Astrocyte (in vitro differentiated cells and primary cell): ENCODE measurements at regions not wholly inside any gene's neighbourhood (a gene's known extent, or its start where the extent isn't known, plus 50 kb on each side); places are given as distances from the start of the nearest gene placed in this dataset.

Experiments
- DNase-seq: peaks from one replicate; pipeline ENCODE4 v3.0.0-alpha.2; 2010; ENCODE audit warnings: low read depth
- FAIRE-seq: peaks from 2 replicates; lab custom pipeline; 2011; peaks lifted over from hg19 to GRCh38; lab: Jason Lieb, UNC
- H2AFZ ChIP-seq: 2 replicates; pipeline ENCODE4 v1.6.0; 2012; ENCODE audit warnings: low read depth, low read length, inconsistent platforms
- H3K27ac ChIP-seq: 2 replicates; pipeline ENCODE4 v1.5.1; 2011; ENCODE audit warnings: low read depth, low read length, inconsistent platforms
- H3K27me3 ChIP-seq: 2 replicates; pipeline ENCODE4 v1.6.0; 2011; ENCODE audit warnings: low read length, inconsistent platforms; ENCODE audit not compliant: insufficient read depth
- H3K36me3 ChIP-seq: 2 replicates; pipeline ENCODE4 v1.5.1; 2011; ENCODE audit warnings: low read length, inconsistent platforms; ENCODE audit not compliant: insufficient read depth
- H3K4me1 ChIP-seq: 2 replicates; pipeline ENCODE4 v1.5.1; 2011; ENCODE audit warnings: low read length, inconsistent platforms; ENCODE audit not compliant: insufficient read depth
- H3K4me2 ChIP-seq: 2 replicates; pipeline ENCODE4 v1.6.0; 2012; ENCODE audit warnings: low read length, inconsistent platforms
- H3K4me3 ChIP-seq: 2 replicates; pipeline ENCODE4 v1.5.1; 2011; ENCODE audit warnings: low read depth, mild to moderate bottlenecking, low read length, inconsistent platforms; ENCODE audit not compliant: insufficient read depth
- H3K79me2 ChIP-seq: 2 replicates; pipeline ENCODE4 v1.6.0; 2012; ENCODE audit warnings: mild to moderate bottlenecking, low read length, inconsistent platforms; ENCODE audit not compliant: insufficient read depth
- H3K9ac ChIP-seq: 2 replicates; pipeline ENCODE4 v1.6.0; 2012; ENCODE audit warnings: mild to moderate bottlenecking, low read length, inconsistent platforms
- H3K9me3 ChIP-seq: 2 replicates; pipeline ENCODE4 v1.5.1; 2012; ENCODE audit warnings: low read depth, mild to moderate bottlenecking, low read length, inconsistent platforms; ENCODE audit not compliant: insufficient read depth
- H4K20me1 ChIP-seq: 2 replicates; pipeline ENCODE4 v1.6.0; 2012; ENCODE audit warnings: low read length, inconsistent platforms; ENCODE audit not compliant: insufficient read depth
- H3K27ac Mint-ChIP-seq: one replicate; pipeline ENCODE4 v1.8.0; 2021; ENCODE audit warnings: mild to moderate bottlenecking, mixed read lengths; ENCODE audit not compliant: unreplicated experiment
- H3K27me3 Mint-ChIP-seq: one replicate; pipeline ENCODE4 v1.8.0; 2021; ENCODE audit warnings: low read depth, mixed read lengths; ENCODE audit not compliant: unreplicated experiment
- H3K36me3 Mint-ChIP-seq: one replicate; pipeline ENCODE4 v1.8.0; 2021; ENCODE audit warnings: low read depth, mixed read lengths; ENCODE audit not compliant: unreplicated experiment
- H3K4me1 Mint-ChIP-seq: one replicate; pipeline ENCODE4 v1.8.0; 2021; ENCODE audit warnings: low read depth, mixed read lengths; ENCODE audit not compliant: unreplicated experiment
- H3K4me3 Mint-ChIP-seq: one replicate; pipeline ENCODE4 v1.8.0; 2021; ENCODE audit warnings: mild to moderate bottlenecking, moderate library complexity, mixed read lengths; ENCODE audit not compliant: unreplicated experiment
- H3K9me3 Mint-ChIP-seq: one replicate; pipeline ENCODE4 v1.8.0; 2021; ENCODE audit warnings: mild to moderate bottlenecking, mixed read lengths; ENCODE audit not compliant: unreplicated experiment
- CTCF ChIP-seq: IDR thresholded peaks from 2 replicates; pipeline ENCODE4 v1.5.1; 2011; ENCODE audit warnings: low read depth, mild to moderate bottlenecking, inconsistent platforms, low read length, moderate library complexity; ENCODE audit not compliant: insufficient read depth
- EZH2 ChIP-seq: IDR thresholded peaks from 2 replicates; pipeline ENCODE4 v1.6.1; 2012; ENCODE audit warnings: mild to moderate bottlenecking, low read length, inconsistent platforms; ENCODE audit not compliant: insufficient read depth

GRCh38 chr5:148739023-148739422 is 84.7 kb upstream of the HTR4 start:
- Histone ChIP-seq H4K20me1 (no peaks in the 10 kb centered on the region), H3K36me3 (no peaks in the 10 kb centered on the region), H3K9ac (no peak overlapping the region), H3K27me3 (peaks cover 13% of the 10 kb centered on the region), H3K4me3 (no peak overlapping the region), H3K4me2 (no peak overlapping the region), H3K27ac (no peak overlapping the region), H3K9me3 (no peaks in the 10 kb centered on the region), H3K79me2 (no peaks in the 10 kb centered on the region), H3K4me1 (no peaks in the 10 kb centered on the region), H2AFZ (no peak overlapping the region)
- no peak overlapping the region for H3K27ac Mint-ChIP-seq
- peaks cover 17% of the 10 kb centered on the region for H3K27me3 Mint-ChIP-seq
- no peaks in the 10 kb centered on the region for H3K9me3 Mint-ChIP-seq
- FAIRE-seq, result no peak
- no peaks in the 10 kb centered on the region for H3K36me3 Mint-ChIP-seq
- H3K4me1 Mint-ChIP-seq, result peaks cover 17% of the 10 kb centered on the region
- no peak overlapping the region for H3K4me3 Mint-ChIP-seq
- DNase-seq, result no peak
- TF ChIP-seq EZH2 (no peak), CTCF (no peak)

GRCh38 chr5:148739524-148739923 is 85.2 kb upstream of the HTR4 start:
- peak; percentile 33 for DNase-seq
- Histone ChIP-seq H4K20me1 (no peaks in the 10 kb centered on the region), H3K4me3 (no peak overlapping the region), H3K4me1 (no peaks in the 10 kb centered on the region), H3K4me2 (no peak overlapping the region), H2AFZ (no peak overlapping the region), H3K9me3 (no peaks in the 10 kb centered on the region), H3K79me2 (no peaks in the 10 kb centered on the region), H3K9ac (no peak overlapping the region), H3K36me3 (no peaks in the 10 kb centered on the region), H3K27ac (no peak overlapping the region), H3K27me3 (peaks cover 13% of the 10 kb centered on the region)
- no peak overlapping the region for H3K27ac Mint-ChIP-seq
- no peak overlapping the region for H3K4me3 Mint-ChIP-seq
- no peaks in the 10 kb centered on the region for H3K36me3 Mint-ChIP-seq
- H3K27me3 Mint-ChIP-seq, result peaks cover 17% of the 10 kb centered on the region
- no peaks in the 10 kb centered on the region for H3K9me3 Mint-ChIP-seq
- TF ChIP-seq EZH2 (no peak), CTCF (no peak)
- peaks cover 13% of the 10 kb centered on the region for H3K4me1 Mint-ChIP-seq
- FAIRE-seq, result no peak

- H3K27me3 Mint-ChIP-seq, result peaks cover 17% of the 10 kb centered on the region
- Histone ChIP-seq H3K4me1 (no peaks in the 10 kb centered on the region), H3K27me3 (peaks cover 13% of the 10 kb centered on the region), H3K79me2 (no peaks in the 10 kb centered on the region), H3K9ac (no peak overlapping the region), H3K36me3 (no peaks in the 10 kb centered on the region), H3K4me2 (no peak overlapping the region), H3K4me3 (no peak overlapping the region), H4K20me1 (no peaks in the 10 kb centered on the region), H3K27ac (no peak overlapping the region), H3K9me3 (no peaks in the 10 kb centered on the region), H2AFZ (no peak overlapping the region)
- H3K4me3 Mint-ChIP-seq, result no peak overlapping the region
- DNase-seq (no peak), FAIRE-seq (no peak)
- no peaks in the 10 kb centered on the region for H3K9me3 Mint-ChIP-seq
- TF ChIP-seq EZH2, result no peak
- no peak for TF ChIP-seq CTCF
- no peaks in the 10 kb centered on the region for H3K36me3 Mint-ChIP-seq
- H3K4me1 Mint-ChIP-seq, result peaks cover 11% of the 10 kb centered on the region
- no peak overlapping the region for H3K27ac Mint-ChIP-seq
Observed at GRCh38 chr5:148740079-148740858, 85.9 kb upstream of the HTR4 start.
